ENCODE measurements at regions not wholly inside any gene's neighbourhood (a gene's known extent, or its start where the extent isn't known, plus 50 kb on each side); places are given as distances from the start of the nearest gene placed in this dataset.
A peak's percentile ranks its signal among the peaks of the same experiment; 100 is the strongest.

GRCh38 chr6:14065350-14065749 lies 52.2 kb upstream of the CD83 start:
- DNase-seq, result no peak

- peak; percentile 18 to 26 for DNase-seq
Measured at GRCh38 chr6:14066782-14067406, 50.7 kb upstream of the CD83 start.

GRCh38 chr6:14067656-14068055 lies 49.9 kb upstream of the CD83 start:
- DNase-seq, result no peak
